ENCODE measurements at regions not wholly inside any gene's neighbourhood (a gene's known extent, or its start where the extent isn't known, plus 50 kb on each side); places are given as distances from the start of the nearest gene placed in this dataset.
A peak's percentile ranks its signal among the peaks of the same experiment; 100 is the strongest.

DNA sequence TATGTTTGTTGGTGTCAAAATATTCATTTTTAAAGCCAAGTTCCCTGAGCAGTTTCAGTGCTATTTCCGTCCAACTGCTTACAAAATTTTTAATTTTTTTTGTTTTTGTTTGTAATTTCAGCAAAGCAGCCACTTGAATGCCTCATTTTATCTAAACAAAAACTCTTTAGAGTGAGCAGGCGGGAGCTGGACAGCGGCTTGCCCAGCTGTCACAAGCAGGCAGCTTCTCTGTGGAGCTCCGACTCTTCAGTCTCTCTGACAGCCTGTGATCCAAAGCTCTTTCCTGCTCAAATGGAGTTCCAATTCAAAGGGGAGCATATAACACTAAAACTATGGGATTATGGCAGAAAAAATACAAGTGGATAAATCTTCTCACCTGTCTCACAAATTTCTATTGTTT lies 618.3 kb upstream of the PCDH20 start:
- DNase-seq: no peak

DNA sequence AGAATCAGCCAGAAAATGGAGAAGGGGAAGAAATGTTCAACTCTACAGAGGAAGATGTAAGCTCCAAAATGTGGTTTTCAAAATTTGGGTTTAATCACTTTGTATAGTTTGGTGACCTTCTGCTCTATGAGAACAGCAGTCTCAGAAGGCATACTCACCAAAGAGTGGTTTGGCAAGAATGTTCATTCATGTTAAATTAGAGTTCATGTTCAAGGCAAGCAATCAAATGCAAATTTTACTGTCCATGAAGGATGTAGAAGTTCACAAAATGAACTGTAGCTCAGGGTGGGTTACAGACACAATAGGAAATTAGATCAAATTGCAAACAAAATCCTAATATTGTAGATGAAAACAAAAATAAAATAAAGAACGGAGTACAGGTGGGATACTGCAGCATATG lies 606.7 kb upstream of the PCDH20 start:
- no peak for DNase-seq

DNA sequence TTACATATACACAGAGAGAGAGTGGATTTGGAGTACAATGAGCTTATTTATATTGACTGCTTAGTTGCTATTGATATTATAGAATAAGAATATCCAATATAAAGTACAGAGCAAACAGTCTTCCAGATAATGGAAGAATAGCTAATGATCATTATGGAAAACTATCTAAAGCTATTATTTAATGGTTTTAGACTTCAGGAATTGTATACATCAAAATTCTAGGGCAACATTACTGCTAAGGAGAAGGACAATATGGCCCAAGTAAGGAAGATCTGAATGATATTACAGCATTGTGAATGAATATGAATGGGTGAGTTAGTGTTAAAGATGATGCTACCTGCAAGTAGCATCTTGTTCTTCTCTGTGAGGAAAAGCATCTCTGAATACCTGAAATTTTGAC lies 604.2 kb upstream of the PCDH20 start:
- no peak for DNase-seq

DNA sequence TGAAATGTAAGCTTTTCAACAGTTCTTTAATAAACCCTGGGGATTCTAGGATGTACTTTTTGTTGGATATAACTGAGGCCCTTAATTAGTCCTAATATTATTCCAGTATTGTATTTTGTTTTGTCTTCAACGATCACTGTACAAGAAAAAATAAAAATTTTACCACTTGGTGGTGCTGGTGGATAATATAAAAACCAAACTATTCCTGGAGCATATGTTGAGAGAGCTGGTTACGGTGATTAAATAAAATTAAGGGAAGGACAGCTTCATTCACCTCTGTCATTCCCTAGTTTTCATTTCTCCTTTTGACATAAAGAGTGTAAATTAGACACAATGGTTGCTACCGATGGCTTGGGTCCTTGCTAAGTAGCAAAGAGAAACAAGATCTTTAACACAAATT lies 598.6 kb upstream of the PCDH20 start:
- DNase-seq: peak; percentile 11

DNA sequence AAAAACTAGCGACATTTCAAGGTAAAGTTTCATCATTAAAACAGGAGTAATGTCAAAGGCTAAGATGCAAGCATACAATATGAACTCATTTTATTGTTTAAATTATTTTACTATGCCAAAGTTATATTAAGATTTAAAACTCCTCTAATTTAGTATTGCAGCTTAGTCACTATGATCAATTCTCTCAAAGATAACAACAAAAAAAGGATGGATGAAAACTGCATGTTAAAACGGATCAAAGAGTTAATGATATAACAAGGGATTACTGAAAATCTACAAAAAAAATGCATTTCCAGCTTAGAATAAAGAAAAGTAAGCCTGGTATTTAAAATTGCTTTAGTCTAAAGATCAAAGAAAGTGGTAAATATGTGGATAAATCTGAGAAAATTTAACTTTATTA lies 587.8 kb upstream of the PCDH20 start:
- no peak for DNase-seq

DNA sequence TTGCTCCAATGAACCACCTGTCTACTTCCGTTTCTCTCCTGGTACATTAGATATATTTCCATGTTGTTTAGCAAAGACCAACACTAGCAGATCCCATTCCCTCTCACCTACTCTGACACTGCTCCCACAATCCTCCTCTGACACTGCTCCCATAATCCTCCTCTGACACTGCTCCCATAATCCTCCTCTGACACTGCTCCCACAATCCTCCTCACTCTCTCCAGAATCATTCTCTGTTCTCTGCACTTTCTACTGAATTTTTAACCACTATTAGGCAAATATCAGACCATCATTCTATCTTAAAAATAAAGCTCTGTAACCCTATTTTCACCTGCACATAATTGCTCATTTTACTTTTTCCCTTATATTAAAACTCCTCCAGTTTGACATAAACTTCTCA lies 578.5 kb upstream of the PCDH20 start:
- no peak for DNase-seq

DNA sequence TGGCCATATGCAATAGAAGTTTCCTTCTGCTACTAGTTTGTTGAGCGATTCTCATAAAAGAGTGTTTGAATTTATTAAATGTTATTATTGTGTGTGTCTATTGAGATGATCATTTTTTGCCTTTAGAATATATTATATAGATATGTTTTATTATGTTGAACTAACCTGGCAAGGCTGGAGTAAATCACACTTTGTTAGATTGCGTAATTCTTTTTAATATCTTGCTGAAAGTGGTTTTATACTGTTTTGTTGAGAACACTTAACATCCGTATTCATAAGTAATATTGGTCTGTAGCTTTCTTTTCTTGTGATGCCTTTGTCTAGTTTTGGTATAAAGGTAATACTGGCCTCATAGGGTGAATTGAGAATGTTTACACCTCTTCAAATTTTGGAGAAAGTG lies 574.3 kb upstream of the PCDH20 start:
- no peak for DNase-seq

DNA sequence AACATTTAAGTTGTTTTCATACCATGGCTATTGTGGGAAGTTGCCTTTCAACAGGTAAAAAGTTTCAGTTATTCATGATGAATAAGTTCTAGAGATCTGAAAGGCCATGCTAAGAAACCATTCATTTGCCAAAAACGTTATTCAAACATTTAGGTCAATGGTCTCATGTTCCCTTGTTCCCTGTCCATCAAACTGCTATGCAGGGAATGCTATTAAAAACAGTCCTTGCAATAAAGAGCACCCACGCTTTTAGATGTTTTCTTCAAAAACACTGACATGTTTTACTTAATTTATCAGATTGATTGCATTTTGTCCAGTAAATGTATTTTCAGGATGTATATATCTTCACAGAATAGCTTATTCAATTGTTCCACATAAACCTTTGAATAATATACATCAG lies 573.2 kb upstream of the PCDH20 start:
- no peak for DNase-seq

DNA sequence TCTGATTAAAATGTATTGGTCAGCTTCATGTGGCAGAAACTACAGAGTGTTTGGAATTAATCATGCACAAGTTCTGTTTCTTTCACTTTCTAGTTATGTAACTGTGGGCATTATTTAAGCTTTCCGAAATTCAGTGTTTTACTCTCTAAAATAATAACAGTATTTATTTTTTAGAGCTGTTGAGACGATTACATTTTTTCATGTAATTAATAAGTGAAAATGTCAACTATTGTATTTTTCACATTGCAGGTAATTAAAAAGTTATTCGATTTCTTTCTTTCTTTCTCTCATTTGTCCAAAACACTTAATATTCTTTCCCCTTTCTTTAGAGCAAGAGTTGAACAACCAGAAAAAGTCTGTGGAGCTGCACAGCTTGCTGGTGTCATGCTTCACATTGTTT lies 559.4 kb upstream of the PCDH20 start:
- DNase-seq: no peak

DNA sequence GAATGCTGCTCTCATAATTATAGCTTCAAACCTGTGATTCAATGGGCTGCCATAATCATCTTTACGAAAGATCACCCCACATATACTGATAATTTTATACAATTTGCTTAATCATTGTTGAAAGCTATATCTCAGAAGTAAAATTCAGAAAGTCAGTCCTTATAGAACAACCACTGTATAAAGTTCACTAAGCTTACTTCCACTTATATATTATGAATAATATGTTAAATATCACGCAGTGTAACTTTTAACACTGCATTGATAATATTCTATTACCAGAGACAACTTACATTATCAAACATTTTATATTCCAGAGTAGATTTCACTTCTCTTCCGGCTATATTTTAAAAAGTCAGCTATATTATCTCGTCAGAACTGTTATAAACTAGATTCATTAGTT lies 550.1 kb upstream of the PCDH20 start:
- DNase-seq: no peak

DNA sequence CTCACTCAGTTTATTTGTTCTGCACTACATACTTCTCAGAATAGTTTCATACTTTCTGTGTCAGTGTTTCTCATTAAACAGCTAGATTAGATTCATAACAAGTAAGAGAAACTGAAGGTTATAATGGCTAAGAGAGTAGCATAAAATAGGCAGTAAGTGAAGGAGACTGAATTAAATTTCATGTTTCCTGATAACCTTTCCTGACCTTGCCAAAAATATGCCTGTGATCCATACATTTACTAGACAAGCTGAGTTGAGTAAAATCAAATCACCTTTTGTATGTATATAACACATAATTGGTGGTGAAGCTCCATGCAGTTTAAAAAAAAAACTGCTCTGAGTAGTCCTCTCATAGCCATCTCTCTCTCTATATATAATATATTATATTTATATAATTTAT lies 545.3 kb upstream of the PCDH20 start:
- no peak for DNase-seq

DNA sequence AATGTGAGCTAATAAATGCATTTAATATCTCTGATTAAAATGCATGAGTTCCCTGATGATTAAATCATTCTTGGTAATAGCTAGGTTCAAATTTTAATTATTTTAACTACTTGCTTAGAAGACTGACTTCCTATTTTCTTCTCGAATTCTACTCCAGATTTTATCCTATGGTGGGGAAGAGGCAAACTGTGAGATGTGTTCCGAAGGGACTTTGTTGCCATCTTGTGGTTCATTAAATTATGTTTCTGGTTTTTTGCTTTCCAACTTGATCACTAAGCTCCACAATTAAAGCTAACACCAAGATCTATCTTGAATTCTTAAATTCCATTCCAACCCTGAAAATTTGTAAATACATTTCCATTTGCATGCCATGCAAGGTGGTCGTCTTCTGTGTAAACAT lies 538.4 kb upstream of the PCDH20 start:
- peak; percentile 13 for DNase-seq

DNA sequence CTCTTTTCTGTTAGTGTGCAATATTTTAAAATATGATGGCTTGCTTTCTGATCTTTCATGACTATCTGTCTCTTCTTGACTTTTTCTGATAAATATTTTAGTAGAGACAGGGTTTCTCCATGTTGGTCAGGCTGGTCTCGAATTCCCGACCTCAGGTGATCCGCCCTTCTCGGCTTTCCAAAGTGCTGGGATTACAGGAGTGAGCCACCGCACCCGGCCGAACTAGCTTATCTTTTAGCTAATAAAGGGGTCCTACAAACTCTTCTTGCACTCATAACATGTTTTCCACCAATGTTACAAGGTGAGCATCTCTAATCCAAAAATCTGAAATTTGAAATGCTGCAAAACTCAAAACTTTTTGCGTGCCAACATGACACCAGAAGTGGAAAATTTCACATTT lies 535.2 kb upstream of the PCDH20 start:
- no peak for DNase-seq

DNA sequence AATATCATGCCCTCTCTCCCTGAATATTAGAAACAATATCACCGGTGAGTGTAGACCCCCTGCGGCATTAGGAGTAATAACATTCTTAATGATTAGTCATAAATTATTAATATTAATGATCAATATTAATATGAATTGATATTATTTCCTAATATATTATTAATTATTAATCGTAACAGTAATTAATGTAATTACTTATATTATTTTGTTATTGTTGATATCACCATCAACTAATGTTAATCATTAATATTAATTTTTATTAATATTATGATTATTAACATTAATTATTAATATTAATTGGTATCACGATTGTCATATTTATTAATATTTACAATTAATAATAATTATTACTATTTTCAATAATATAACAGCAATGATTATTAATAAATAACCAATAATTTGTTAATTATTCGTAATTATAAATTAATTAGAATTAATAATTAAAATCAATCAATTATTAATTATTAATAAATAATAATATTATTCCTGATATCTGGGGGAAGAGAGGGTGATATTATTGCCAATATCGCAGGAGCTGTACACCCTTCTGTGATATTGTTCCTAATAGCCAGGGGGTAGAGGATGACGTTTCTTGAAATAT lies 528.8 kb upstream of the PCDH20 start:
- DNase-seq: no peak

DNA sequence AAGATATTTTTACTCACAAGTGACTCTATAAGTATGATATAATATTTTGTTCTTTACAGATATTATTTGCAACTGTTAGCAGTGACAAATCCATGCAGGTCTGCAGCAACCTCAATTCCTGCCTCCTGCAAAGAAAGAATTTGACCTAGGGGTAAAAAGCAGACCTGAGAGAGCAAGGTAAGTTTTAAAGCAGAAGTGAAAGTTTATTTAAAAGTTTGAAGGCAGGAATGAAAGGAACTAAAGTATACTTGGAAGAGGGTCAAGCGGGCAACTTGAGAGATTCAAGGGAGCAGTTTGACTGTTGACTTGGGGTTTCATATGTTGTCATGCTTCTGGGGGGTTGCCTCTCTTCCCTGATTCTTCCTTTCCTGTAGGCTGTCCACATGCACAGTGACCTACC lies 520.1 kb upstream of the PCDH20 start:
- DNase-seq: no peak

DNA sequence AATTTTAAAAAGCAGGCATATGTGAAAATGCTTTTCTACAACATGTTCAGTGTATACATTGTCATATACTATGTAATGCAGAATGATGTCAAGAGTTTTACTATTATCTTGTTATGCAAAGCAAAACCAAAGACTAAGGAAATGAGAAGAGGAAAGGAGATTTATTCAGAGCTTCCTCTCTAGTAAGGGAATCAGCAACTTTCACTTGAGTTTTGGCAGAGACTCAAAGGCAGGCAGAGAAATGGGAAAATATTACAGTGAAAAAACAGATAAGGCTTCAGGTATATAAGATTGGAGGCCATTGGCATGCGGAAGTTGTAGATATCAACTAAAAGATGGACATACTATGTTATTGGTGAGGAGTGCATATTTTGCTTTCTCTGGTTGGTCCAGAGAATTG lies 512.0 kb upstream of the PCDH20 start:
- DNase-seq: no peak

DNA sequence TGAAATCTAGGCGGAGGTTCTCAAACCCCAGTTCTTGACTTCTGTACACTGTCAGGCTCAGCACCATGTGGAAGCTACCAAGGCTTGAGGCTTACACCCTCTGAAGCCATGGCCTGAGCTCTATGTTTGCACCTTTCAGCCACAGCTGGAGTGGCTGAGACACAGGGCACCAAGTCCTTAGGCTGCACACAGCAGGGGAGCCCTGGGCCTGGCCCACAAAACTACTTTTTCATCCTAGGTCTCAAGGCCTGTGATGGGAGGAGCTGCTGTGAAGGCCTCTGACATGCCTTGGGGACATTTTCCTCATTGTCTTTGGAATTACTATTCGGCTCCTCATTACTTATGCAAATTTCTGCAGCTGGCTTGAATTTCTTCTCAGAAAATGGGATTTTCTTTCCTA lies 503.2 kb upstream of the PCDH20 start:
- DNase-seq: no peak

DNA sequence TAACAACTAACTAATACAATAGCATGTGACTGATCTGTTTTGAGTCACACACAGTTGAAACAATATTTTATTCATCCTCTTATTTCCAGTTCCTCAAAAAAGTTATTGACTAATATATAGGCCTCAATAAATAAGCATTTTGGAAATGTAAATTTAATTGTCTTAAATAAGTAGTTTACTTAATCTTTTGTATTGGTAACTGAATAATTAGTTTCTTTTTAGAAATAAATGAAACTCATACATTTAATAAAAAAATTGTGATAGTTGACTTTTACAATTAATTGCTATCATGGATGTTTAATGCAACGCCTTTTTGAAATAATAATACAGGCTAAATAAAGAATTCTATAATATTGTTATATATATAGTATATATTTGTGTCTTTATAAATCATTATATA lies 500.8 kb upstream of the PCDH20 start:
- no peak for DNase-seq

DNA sequence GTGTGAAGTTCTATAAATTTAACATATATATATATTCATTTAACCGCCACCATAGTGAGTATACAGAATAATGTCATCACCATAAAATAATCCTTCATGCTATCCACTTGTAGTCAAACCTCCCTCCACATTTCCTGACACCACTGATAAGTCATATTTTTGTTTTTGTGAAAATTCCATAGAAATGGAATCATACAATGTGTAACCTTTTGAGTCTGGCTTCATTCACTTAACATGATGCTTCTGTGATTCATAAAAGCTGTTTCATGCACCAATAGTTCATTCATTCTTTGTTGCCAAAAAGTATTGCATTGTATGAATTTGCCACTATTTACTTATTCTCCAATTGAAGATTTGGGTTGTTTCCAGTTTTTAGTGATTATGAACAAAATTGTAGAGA lies 497.5 kb upstream of the PCDH20 start:
- DNase-seq: no peak

DNA sequence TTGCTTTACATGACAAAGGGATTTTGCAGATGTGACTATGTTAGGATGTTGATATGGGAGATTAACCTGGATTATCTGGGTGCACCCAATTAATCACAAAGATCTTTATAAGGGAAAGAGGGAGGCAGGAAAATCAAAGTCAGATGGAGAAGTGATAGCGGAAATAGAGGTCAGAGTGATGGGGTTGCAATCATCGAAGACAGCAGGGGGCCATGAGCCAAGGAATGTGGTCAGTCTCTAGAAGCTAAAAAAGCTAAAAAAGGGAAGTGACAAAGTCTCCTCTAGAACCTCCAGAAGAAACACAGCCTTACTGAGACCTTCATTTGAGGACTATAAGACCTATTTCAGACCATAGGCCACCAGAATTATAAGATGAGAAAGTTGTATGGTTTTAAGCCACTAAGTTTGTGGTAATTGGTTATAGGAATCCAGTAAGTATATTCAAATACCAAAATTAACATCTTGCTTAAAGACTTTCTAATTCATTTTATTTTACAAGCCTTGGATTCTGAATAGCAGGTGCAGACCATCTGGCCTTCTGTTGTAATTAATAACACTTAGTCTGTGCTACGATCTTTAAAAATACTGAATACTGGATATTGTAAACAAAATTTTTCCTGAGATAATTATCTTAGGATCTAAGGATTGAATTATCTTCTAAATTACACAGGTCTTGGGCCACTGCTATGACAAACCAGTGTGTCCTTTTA lies 493.4 kb upstream of the PCDH20 start:
- DNase-seq: no peak

DNA sequence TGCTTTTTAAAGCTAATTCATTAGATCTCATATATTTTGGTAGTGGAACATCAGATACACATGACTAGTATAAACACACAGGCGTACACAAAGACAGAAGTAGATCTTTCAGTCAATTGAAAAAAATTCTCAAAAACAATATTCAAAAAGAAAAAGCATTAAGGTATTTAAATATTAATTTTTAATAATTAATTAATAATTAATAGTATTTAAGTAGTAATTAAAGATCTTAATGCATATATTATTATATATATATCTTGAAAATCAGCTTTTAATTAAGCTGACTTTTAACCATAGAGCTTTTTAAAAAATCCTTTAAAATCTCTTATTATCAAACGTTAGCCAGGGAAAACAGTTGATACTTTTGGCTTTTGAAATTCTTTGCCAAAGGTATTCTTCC lies 489.4 kb upstream of the PCDH20 start:
- no peak for DNase-seq

DNA sequence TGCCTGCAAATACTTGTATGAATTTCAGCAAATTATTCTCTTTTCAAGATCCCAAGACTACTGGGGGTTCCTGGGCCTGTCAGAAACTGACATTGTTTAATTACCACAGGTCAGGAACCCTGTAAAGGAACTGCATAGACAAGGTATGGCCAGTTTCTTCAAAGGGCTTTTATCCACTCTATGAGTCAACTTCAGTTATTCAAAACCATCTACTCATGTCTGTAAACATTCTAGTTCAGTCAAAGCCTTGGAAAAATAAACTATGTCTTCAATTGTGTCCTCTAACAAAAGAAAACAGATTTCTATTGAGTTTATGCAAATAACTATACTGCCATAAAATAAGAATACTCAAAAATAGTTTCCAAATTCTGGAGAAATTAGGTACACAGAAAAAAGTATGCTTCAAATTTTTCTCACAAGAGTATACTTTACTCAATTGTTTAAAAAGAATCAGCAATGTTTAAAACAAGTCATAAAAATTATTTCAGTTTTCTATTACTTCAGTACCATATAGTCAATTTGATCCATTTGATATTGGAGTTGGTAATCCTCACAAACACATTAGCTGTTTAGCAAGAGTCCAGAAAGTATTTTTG lies 486.4 kb upstream of the PCDH20 start:
- no peak for DNase-seq

DNA sequence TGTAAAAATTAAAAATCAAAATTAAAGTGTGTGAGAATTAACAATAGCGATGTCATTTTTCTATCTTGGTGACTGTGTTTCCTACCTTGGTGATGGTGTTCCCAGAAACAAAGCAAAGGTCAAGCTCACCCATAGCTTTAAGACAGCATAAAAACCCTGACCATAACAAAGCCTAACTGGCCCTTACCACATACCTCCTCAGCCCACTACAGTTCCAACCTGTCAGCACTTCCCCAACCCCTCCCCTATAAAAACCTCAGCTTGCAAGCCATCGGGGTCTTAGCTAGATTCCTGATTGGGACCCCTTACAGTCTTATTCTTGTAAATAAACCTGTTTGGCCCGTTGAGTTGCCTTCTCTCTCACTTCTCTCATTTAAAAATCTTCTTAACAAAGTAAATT lies 484.4 kb upstream of the PCDH20 start:
- no peak for DNase-seq

DNA sequence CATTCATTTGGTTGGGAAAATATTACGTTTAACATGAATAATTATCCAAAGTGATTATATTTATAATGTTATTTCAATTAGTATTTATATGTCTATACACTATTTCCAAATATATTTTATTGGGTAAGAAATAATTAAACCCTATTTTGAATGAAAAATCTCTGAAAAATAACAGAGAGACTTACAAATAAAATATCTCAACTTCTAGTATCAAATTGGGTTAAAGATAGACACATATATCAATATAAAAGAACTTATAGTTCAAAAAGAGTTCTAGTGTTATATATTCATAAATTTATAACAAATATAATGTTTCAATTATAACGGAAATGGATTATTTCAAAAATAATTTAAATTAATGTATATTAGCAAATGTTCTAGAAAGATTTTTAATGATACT lies 482.6 kb upstream of the PCDH20 start:
- DNase-seq: no peak

DNA sequence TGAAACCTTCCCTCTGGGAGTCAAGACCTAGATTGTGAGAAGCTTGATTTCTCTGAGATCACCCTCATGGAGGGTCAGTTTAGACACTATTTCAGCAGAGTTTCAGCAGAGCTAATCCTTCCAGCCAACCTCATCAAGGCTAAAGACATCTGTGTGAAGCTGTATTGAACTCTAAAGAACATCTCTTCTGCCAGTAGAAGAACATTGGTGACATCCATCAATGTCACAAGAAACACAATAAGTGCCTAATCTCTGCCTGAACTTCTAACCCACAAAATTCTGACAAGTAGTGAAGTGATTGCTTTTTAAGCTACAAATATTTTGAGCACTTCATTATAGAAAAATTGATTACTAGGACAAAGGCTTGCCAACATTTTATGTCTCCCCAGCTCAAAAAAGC lies 475.8 kb upstream of the PCDH20 start:
- DNase-seq: no peak

All from hindlimb muscle (tissue), 1 donor.